Stimulated activated CD4-positive, alpha-beta T cell treated with anti-CD3 and anti-CD28 coated beads, Interleukin-15, amount 100 ng/mL, for 24 hours (primary cell): ENCODE measurements at regions not wholly inside any gene's neighbourhood (a gene's known extent, or its start where the extent isn't known, plus 50 kb on each side); places are given as distances from the start of the nearest gene placed in this dataset.
"Not testable (repeated sequence)": the region's sequence is repeated elsewhere in the genome, so short reads cannot be mapped to it uniquely, and the experiment has no call there.

Experiments
- DNase-seq: peaks from one replicate; pipeline ENCODE4 v3.0.0-alpha.2; 2020

DNA sequence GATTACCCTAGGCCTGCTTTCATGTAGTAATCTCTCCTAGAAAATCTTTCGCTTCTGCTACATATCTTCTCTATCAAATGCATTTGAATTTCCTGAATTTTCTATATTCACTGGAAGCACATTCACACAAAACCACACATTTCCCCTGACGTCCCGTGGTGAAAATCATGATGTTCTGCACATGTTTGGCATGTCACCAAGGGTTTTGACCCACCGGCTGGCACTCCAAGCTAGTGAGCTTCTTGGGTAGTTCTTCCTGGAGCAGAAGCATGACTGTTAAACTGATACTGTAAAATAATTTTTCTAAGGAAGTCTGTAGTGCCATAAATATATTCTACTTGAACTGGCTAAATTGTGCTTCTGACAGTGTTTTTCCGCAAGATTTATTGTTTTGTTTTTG, 510.1 kb upstream of the SLC8A1 start:
- DNase-seq = no peak

DNA sequence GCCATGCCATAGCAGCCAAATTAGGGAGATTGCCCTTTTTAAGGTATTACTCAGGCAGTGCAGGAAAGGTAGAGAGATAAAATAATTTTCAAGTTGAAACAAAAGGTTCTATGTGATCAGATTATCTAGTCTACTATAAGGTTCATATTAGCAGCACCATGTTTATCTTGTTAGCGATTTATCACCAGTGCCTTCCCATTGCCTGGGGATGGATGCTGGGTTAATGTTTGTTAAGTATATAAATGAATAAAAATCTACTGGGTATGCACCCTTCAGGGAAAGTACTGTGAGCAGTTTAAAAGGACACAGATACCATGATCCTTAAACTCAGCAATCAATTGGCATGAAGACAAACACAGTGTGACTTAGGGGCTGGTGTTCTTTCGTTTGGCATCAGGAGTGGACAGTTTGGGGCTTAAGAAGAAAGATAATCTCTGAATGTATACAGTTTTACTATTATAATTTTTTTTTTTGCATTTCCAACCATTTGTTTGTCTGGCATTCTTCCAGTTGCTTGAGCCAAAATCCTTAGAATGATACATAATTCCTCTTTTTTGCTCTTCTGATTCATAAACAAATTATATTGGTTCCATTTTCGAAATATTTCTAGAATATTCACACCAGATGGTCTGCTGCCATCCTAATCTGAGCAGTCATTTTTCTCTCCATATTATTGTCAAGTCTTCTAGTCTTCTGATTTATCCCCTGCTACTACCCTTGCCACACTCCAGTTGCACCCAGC, 512.8 kb upstream of the SLC8A1 start:
- DNase-seq = no peak

DNA sequence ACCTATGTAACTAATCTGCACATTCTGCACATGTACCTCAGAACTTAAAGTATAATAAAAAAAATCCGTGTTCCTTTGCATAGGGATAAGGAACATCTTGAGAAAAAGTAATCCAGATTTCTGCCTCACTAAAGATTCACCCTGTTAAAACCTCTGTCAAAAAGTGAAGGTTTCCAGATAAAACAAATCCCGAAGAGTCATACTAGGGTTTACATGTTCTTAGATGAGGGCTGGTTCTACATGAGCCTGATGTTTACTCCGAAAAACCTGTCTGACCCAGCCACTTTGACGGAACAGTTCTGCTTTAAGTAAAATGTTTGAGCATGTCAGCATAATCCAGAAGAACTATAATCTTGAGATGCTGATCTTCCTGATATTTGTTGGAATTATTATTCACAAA, 515.6 kb upstream of the SLC8A1 start:
- DNase-seq = no peak

DNA sequence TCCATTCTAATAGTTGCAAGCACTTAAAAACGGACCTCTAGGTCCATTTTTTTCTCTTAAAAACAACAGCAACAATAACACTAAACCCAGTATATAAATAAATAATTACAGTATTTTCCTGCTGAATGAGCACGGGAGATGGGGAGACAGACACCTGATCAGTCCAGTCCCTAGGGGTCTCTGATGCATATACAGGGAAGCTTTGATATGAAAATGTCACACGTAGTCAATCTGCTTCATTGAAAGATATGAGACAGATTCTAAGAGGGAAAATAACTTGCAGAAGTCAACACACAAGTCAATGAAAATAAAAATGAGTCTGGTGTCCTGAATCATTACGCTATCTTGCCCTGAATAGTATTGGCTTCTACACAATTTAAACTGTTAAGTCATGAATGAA, 523.3 kb upstream of the SLC8A1 start:
- DNase-seq = no peak

DNA sequence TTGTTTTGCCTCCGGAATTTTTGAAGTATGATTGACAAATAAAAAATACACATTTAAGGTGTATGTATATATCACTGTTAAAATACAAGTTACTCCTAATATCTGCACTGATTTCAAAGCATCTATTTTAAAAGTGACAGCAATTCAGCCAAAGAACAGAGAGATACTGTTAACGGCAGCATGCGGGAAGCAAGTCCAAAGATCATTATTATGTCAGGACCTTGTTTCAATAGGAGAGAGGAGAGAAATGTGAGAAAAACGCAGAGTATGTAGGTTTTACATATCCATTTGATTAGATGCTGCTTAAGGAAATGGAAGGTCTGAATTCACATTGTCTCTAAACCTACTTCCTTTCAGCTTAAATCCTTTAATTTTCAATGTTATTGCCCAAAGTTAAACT, 545.5 kb upstream of the SLC8A1 start:
- no peak for DNase-seq

DNA sequence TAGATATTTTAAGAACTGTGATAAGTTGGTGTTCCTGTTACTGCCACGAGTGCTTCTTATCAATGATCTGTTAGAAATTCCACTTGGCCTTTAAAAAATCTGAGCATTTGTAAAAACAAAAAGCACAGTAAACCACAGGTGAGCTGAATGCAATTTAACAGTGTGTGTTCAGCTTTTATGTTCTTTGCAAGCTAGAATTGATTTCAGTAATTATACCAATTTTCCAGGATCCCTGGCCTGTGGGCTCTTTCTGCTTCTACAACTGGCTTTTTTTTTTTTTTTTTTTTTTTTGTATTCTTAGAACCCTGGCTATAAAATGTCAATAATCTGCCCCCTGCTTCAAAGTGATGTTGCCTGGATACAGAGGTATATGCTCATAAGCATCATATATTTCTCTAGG, 548.5 kb upstream of the SLC8A1 start:
- no peak for DNase-seq

DNA sequence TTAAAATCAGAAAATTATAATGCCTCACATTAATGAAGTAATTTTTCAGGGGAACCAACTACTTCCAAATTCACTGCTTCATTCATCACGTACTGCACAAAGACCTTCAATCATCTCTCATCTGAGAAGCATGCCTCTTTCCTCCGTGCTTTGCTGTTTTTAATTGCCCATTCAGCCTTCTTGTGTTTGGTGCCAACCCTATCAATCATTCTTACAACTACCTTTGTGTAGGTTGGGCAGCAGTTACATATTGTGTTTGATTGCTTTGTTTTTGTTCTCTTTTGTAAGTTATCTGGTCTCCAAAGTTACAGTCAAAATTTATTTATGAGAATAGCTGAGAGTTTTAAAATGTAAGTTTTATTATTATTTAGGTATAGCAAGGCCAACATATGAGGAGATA, 549.0 kb upstream of the SLC8A1 start:
- DNase-seq = no peak

DNA sequence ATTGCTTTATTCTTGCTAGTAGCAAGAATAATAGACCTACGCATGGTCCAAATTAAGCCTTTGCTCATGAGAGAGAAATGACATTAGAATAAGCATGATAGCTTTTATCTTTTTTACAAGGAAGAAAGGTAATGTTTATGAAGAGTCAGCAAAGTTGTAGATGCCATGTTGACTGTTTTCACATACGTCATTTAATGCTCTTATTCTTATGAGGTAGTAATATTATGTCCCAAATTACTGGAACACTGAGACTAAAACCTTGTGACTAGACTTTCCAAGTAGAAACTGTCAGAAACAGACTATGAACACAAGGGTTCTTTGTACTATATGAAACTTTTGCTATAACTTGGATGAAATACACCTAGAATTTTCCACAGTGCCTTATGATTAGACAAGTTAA, 552.8 kb upstream of the SLC8A1 start:
- no peak for DNase-seq

DNA sequence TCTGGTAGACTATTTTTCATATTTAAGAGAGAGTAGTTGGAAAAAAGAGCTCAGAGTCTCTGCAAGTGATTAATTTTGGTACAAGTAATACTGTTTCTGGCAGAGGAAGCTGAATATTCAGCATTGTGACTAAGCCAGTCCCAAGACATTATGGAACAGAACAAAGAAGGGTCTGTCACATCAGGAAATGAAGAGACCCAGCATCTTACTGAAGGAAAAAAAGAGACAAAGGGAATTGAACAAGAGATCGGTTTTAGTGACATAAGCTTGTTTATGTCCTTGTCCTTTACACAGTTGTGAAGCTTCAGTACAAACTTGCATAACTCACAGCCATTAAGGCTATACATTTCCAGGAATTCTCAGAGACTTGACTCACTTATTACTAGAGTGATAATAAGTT, 568.5 kb upstream of the SLC8A1 start:
- DNase-seq = no peak

DNA sequence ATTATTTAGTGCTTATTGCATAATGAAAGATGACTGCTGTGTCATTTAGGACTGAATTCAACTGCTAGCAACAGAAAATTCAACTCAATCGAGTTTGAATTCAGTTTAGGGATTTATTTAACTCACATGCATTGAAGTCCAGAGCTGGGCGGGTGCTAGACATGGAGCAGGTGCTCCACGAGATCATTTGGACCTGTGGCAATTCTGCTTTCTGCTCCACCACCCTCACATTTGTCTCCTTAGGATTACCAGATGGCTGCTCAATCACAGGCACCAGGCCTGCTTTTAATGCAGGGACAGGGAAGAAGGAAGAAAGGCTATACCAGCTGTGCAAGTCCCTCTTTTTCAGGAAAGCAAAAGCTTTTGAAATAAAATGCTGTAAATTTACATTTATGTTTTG, 572.9 kb upstream of the SLC8A1 start:
- no peak for DNase-seq

DNA sequence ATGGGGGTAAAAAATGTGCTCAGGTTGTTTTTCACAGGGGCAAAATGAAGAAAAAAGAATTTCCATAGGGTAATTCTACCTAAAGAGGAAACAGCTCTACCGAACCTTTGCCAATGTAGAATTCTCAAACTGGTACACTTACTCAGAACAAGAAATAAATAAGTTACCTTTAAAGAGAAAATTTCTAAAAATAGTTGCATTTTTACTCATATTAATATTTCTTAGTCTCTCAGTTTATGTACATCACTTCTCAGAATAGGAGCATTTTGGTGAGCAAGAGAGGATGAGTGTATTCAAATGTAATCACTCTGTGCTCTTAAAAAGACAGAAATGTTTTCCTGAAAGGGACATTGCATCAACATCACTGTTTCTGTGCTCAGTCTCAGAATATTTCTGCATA, 574.7 kb upstream of the SLC8A1 start:
- no peak for DNase-seq

DNA sequence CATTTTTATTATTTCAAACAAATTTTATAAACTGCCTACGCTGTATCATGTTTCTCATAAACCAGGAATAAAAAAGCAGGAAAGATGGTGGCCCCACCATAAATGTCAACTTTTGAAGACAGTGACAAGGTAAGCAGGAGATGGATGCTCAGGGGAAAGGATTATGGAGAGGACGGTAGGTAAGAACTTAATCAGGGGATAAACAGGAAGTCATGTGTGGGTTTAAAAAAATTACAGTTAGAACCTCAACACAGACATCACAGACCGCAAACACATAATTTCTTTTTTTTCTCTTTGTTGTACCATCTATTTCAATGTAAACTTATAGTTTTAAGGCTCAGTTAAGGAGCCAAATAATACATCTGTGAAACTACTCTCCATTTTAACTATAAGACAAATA, 575.2 kb upstream of the SLC8A1 start:
- no peak for DNase-seq

DNA sequence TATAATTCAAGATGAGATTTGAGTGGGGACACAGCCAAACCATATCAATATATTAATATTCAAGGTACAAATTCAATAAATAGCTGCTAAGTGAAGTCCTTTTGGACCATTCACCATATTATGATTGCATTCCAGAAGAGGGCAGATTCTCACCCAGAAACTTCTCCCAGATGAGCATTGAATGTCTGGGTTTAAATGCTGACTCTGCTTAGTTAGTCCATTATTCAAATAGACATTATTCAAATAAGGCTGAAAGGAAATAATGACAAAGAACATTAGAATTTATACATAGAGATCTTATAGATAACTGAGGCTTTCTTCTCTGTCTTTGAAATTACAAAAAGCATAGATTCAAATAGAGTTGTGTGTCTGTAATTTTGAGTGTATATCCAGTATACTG, 579.4 kb upstream of the SLC8A1 start:
- no peak for DNase-seq

DNA sequence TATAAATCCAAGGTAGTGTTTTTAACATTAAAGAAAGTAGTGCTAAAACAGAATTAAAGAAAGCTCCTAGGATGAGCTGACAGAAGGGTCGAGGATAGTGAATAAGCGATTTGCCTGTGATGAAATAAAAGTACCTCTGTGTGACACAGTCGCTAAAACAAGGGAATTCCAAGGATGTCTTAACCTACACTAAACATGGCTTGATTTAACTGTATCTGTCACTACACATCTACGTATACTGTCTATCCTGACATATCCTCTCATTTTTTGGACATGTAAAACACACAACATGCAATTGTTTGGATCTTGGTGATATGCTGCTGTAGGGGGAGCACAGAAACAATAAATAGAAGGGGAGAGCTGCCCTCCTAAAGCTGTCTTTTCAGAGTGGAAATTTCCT, 580.8 kb upstream of the SLC8A1 start:
- DNase-seq = no peak

DNA sequence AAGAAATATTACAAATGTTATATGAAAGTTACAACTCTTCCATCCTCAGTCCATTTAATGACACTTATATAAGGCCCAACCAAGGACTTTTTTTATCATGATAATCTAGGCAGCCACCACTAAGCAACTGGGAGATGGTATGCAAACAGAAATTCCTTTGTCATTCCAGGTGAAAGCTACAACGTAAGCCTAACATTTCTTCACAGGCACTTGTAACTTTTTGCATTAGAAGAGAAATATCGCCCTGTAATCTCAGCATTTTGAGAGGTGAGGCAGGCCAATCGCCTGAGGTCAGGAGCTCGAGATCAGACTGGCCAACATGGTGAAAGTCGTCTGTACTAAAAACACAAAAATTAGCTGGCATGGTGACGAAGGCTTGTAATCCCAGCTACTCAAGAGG, 581.2 kb upstream of the SLC8A1 start:
- DNase-seq = no peak

DNA sequence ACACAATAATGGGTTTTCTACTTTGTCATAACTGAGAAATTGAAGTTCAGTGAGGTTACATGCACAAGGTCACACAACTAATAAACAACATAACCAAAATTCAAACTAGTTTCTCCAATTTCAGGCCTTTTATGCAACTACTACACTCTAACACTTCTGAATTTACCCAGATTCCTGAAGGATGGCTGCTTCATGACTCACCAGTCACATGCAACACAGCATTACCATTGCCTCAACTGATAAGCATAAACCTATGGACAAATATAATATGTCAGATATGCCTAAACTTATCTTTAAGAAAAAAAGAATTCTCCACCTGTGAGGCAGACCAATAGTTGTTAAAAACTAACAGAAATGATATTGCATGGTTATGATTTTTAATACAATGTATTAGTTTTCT, 586.5 kb upstream of the SLC8A1 start:
- DNase-seq = no peak

DNA sequence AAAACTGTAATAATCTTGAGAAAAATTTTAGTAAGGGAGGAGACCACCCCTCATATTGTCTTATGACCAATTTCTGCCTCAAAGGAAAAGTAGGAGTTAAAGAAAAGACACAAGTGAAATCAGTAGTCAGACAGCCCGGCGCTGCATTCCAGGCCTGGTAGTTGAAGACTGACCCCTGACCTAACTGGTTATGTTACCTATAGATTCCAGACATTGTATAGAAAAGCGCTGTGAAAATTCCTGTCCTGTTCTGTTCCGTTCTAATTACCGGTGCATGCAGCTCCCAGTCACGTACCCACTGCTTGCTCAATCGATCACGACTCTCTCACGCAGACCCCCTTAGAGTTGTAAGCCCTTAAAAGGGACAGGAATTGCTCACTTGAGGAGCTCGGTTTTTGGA, 587.9 kb upstream of the SLC8A1 start:
- DNase-seq = not testable (repeated sequence)

DNA sequence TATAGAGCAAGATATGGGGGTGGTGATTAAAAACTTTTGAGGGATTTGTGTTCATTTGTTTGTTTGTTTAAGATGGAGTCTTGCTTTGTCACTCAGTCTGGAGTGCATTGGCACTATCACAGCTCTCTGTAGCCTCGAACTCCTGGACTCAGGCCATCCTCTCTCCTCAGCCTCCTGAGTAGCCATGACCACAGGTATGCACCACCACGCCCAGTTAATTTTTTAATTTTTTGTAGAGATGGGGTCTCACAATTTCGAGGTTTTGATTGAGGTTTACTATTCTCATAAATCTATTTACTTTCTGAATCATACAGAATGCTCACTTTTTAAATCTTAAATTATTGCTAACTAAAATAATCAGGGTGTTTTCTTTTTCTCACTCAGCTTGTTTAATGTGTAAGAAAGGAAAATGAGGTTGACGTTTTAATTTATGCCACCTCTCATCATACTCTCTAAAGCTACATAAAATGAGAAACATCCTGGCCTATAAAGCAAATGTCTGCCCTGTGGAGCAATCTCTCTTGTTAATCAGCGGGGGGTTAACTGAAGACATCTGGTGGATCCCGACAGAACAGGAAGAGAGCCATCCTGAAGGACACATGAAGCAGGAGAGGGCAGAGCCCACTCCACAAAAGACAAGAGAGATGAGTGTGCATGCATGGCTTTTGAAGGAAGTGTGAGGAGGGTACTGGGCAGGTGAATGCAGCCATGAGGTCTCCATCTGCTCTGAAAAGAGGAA, 589.1 kb upstream of the SLC8A1 start:
- DNase-seq = no peak

DNA sequence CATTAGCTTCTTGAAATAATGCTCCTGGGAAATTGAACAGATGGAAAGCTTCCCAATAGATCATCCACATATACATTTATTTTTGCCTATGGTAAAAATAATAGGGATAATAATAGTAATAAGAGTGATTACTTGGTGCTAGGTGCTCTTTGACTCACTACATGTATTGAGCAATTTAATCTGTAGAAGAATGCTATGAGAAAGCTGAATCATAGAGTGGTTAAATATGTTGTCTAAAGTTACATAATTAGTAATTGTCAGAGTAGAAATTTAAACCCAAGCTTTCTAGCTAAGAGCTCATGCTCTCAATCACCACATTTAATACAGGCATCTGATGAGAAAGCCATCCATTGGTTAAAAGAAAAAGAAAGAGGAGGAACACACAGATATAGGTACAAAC, 590.5 kb upstream of the SLC8A1 start:
- DNase-seq = no peak

DNA sequence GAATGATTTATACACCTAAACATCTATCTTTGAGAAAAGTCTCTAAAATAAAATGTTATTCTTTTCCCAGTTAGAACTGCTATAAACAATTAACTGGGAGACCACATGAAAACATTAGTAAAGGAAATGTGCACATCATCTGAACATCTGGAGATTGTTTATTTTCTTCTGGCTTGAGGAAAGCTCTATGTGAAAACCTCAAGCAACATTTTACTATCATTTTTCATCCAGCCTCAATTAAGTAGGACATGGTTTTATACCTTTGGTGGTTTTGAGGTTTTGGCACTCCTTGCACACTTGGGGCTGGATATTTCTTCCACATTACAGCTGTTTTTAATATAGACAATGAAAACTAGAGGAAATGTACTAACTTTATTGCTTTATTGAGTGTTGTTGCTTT, 609.5 kb upstream of the SLC8A1 start:
- DNase-seq = no peak

DNA sequence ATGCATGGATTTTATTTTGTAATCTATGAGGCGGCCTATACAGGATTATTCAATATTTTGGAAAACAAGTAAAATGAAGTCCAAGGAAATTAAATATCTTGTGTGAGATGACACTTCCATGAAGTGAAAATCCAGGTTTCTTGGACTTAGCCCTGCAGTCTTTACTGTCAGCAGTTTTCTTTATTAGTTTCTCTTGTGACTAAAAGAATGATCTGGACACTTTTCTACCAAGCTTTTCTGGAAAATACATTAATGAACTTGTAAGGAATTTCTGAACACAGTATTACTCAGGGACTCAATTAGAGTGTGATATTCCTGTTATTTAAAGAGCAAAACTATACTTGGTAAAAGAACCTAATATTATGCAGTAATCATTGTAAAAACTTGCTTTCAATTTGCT, 610.4 kb upstream of the SLC8A1 start:
- no peak for DNase-seq

DNA sequence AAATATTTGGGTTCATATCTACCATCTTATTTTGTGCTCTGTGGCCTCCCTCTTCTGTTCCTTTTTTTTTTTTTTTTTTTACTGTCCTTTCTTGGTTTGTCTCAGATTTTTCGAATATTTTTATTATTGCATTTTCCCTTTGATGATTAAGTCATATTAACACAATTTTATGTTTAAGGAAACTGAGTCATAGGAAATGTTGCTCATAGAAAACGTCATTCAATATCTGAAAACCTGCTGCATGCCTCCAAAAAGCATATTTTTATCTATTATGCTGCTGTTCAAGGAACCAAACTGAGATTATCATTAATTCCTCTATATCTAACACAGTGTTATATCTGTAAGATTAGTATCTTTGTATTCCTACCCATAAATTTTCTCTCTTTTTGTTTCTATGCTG, 614.3 kb upstream of the SLC8A1 start:
- DNase-seq = no peak

DNA sequence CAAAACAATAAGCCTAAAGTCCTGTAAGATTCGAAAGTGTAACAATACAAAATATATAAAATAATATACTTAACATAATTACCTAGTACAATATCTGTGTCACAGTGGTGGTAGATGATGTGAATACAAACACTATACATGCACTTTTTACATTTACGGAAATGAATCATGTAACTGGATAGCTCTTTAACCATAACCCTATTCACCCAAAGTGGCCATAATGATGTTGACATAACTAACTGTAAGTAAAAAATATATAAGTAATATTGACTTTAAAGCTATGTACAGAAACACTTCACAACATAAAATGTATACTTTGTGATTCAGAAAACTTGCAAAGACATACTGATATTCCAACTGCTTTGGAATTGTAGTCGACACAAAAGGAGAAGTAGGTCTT, 616.9 kb upstream of the SLC8A1 start:
- no peak for DNase-seq

DNA sequence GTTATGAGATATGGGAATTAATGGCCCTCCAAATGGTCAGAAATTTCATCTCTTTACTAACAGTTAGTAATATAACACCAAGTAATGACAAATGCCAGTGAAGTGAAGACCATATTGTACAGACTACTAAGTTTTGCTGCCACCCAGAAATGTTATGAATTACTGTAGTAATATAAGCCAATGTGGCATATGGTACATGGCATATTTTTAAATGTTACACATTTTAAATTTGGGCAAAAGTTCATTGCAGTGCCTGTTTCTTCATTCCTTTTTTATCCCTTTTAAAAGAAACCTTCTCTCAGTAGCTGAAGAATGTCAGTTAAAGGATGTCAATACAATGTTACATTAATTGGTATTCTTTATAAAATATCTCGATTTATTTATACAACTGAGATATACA, 626.5 kb upstream of the SLC8A1 start:
- no peak for DNase-seq

DNA sequence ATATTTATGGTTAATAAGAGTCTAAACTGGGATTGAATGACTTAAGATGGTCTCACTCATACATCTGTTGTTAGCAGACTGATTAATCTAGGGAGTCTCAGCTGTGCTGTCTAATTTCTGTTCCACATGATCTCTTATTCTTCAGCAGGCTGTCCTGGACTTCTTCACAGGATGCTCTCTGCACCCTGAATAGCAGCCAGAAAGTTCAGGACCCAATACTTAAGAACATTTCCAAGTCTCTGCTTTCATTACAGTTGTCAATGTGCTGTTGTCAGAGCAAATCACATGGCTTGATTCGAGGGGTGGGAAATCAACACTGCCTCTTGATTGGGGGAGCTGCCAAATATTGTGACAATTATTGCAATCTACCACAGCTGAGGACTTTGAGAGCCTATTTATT, 627.1 kb upstream of the SLC8A1 start:
- no peak for DNase-seq
